GM12891 (cell line): ENCODE measurements at regions not wholly inside any gene's neighbourhood (a gene's known extent, or its start where the extent isn't known, plus 50 kb on each side); places are given as distances from the start of the nearest gene placed in this dataset.

ENCODE experiments used
- POLR2A ChIP-seq: IDR thresholded peaks from 2 replicates; pipeline ENCODE4 v1.6.1; 2011; ENCODE audit warnings: low read depth, low read length, control low read depth
- POLR2AphosphoS5 ChIP-seq: IDR thresholded peaks from 2 replicates; pipeline ENCODE4 v1.6.1; 2011; ENCODE audit warnings: low read depth, low read length, control low read depth
- TAF1 ChIP-seq: IDR thresholded peaks from 2 replicates; pipeline ENCODE4 v1.6.1; 2011; ENCODE audit warnings: low read depth, low read length, control low read depth

GRCh38 chr14:87687420-87687819 is 305.6 kb downstream of the GALC start:
- TF ChIP-seq POLR2A (no peak), TAF1 (no peak), POLR2AphosphoS5 (no peak)
